ENCODE measurements at regions not wholly inside any gene's neighbourhood (a gene's known extent, or its start where the extent isn't known, plus 50 kb on each side); places are given as distances from the start of the nearest gene placed in this dataset.

DNA sequence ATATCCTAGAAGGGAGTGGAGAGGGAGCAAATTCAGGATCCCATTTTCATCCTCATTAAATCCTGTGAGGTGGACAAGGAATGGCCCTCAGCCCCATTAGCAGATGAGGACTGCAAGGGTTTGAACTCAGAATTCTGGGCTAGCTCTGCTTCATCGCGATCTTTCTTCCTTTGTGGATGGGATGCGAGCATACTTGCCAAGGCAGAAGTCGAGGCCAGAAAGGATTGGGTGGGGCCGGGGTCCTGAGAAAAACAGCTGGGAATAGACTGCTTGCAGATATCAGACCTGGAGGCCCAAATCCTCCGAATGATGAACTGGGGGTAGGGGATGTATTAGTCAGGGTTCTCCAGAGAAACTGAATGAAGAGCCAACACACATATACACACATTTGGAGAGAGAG is 179.0 kb downstream of the CHST1 start:
- TF ChIP-seq, protein P1, sequence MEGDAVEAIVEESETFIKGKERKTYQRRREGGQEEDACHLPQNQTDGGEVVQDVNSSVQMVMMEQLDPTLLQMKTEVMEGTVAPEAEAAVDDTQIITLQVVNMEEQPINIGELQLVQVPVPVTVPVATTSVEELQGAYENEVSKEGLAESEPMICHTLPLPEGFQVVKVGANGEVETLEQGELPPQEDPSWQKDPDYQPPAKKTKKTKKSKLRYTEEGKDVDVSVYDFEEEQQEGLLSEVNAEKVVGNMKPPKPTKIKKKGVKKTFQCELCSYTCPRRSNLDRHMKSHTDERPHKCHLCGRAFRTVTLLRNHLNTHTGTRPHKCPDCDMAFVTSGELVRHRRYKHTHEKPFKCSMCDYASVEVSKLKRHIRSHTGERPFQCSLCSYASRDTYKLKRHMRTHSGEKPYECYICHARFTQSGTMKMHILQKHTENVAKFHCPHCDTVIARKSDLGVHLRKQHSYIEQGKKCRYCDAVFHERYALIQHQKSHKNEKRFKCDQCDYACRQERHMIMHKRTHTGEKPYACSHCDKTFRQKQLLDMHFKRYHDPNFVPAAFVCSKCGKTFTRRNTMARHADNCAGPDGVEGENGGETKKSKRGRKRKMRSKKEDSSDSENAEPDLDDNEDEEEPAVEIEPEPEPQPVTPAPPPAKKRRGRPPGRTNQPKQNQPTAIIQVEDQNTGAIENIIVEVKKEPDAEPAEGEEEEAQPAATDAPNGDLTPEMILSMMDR (IDR thresholded peaks at IDR 0.05; ENCODE audit: insufficient read depth, low read length) = no peak
- TF ChIP-seq, protein P2, sequence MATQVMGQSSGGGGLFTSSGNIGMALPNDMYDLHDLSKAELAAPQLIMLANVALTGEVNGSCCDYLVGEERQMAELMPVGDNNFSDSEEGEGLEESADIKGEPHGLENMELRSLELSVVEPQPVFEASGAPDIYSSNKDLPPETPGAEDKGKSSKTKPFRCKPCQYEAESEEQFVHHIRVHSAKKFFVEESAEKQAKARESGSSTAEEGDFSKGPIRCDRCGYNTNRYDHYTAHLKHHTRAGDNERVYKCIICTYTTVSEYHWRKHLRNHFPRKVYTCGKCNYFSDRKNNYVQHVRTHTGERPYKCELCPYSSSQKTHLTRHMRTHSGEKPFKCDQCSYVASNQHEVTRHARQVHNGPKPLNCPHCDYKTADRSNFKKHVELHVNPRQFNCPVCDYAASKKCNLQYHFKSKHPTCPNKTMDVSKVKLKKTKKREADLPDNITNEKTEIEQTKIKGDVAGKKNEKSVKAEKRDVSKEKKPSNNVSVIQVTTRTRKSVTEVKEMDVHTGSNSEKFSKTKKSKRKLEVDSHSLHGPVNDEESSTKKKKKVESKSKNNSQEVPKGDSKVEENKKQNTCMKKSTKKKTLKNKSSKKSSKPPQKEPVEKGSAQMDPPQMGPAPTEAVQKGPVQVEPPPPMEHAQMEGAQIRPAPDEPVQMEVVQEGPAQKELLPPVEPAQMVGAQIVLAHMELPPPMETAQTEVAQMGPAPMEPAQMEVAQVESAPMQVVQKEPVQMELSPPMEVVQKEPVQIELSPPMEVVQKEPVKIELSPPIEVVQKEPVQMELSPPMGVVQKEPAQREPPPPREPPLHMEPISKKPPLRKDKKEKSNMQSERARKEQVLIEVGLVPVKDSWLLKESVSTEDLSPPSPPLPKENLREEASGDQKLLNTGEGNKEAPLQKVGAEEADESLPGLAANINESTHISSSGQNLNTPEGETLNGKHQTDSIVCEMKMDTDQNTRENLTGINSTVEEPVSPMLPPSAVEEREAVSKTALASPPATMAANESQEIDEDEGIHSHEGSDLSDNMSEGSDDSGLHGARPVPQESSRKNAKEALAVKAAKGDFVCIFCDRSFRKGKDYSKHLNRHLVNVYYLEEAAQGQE (IDR thresholded peaks at IDR 0.05; ENCODE audit: insufficient replicate concordance, low read depth) = no peak
- TF ChIP-seq SPI1 (IDR thresholded peaks at IDR 0.05; ENCODE audit: borderline replicate concordance, low read depth) = no peak

Measured in HL-60 (cell line).